ENCODE measurements at regions not wholly inside any gene's neighbourhood (a gene's known extent, or its start where the extent isn't known, plus 50 kb on each side); places are given as distances from the start of the nearest gene placed in this dataset.

DNA sequence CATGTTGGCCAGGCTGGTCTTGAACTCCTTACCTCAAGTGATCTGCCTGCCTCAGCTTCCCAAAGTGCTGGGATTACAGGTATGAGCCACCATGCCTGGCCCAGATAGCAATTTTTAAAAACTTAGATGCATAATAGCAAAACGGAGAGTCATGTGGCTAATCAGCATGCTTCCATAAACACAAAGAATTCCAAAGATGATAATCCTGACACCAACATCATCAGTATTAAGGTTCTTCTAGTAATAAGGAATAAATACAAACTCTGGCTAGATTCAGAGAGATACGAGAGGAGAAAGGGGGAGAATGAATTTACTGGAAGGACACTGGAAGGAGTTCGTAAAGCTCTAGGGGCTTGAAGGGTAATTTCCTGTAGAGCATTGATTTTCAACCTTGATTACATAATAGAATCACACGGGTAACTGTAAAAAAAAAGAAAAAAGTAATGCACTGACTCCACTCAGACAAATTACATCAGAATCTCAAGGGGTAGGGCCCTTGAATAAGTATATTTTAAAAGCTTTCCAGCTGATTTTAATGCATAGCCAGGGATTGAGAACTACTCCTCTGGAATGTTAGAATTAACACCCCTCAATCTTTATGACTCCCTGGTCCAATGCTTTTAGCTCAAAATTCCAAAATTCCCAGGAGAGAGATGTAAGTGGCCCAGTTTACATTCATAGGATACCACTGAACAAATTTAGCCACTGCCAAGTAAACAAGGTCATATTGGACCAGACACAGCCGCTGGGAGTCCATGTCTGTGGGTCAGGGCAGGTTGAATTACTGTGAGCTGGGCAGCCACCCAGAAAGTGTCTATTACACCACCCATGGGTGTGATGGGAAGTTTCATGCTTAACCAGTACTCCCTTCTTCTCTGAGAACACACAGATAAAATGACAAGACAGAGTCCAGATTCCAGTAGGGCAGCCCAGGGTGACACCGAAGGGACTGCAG is 243.9 kb downstream of the TBL1XR1 start:
- DNase-seq: peak; percentile 58 to 82
- Histone ChIP-seq H3K4me1 (peaks cover 0 to 40% (median 20%) of the 10 kb centered on the region in 9 donors), H3K36me3 (no peaks in the 10 kb centered on the region), H3K27ac (peak overlapping the region in 7 of 10 donors; percentile 9 to 71 (median 55)), H3K9me3 (no peaks in the 10 kb centered on the region), H3K4me3 (no peak overlapping the region), H3K27me3 (no peaks in the 10 kb centered on the region)
- intact Hi-C loops (cut with DNase I): loop anchor here in 1 of 10 donors (10.0 kb wide), 1 partner anchor 241 kb away; the partner anchor contains the start of gene TBL1XR1
- ATAC-seq: peak; percentile 91 to 96 (median 93)
- TF ChIP-seq, protein P1, sequence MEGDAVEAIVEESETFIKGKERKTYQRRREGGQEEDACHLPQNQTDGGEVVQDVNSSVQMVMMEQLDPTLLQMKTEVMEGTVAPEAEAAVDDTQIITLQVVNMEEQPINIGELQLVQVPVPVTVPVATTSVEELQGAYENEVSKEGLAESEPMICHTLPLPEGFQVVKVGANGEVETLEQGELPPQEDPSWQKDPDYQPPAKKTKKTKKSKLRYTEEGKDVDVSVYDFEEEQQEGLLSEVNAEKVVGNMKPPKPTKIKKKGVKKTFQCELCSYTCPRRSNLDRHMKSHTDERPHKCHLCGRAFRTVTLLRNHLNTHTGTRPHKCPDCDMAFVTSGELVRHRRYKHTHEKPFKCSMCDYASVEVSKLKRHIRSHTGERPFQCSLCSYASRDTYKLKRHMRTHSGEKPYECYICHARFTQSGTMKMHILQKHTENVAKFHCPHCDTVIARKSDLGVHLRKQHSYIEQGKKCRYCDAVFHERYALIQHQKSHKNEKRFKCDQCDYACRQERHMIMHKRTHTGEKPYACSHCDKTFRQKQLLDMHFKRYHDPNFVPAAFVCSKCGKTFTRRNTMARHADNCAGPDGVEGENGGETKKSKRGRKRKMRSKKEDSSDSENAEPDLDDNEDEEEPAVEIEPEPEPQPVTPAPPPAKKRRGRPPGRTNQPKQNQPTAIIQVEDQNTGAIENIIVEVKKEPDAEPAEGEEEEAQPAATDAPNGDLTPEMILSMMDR (IDR thresholded peaks at IDR 0.05): no peak
- WGBS, 2 donors: 40 to 41% methylated on average over 6 of the region's 6 CpGs

DNA sequence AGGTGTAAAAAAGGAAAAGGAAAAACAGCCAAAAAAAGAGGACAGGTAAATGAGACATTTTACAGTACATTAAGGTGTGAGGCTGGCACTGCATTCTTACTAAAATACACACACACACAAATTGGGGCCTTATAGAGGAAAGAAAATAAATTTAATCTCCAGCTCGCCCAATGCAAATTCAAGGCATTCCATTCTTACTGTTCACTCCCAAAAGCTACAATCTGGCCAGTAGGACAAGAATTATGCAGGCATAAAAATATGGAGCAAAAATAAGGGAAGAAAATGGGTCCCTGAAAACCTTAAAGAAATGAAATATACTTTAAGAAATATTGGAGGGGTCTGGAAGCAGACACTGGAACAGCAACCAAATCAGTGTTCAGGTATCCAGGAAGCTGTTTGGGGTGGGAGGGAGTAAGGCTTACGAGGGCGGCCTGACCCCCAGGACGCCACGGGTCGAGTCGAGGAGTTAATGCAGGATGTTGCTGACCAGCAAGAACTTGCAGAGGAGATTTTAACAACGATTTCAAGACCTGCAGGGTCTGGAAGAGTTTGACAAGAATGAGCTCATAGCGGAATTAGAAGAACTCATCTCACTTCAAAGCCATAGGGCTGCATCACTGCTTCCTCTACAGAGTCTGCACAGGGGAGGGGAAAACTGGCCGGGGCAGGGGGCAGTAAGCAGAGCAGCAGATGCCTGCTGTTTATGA is 245.5 kb downstream of the TBL1XR1 start:
- no peaks in the 10 kb centered on the region for H3K9me3 ChIP-seq
- H3K4me1 ChIP-seq: peaks cover 0 to 40% (median 20%) of the 10 kb centered on the region in 9 donors
- ATAC-seq: no peak
- no peaks in the 10 kb centered on the region for H3K27me3 ChIP-seq
- H3K27ac ChIP-seq: peak overlapping the region in 8 of 10 donors; percentile 27 to 76 (median 63)
- H3K4me3 ChIP-seq: no peak overlapping the region
- 72 to 73% methylated on average over 10 of the region's 10 CpGs for WGBS, 2 donors
- intact Hi-C loops (cut with DNase I): loop anchor here in 1 of 10 donors (10.0 kb wide), 1 partner anchor 243 kb away; the partner anchor contains the start of gene TBL1XR1
- TF ChIP-seq, protein P1 (IDR thresholded peaks at IDR 0.05): no peak
- no peak for DNase-seq
- H3K36me3 ChIP-seq: no peaks in the 10 kb centered on the region

DNA sequence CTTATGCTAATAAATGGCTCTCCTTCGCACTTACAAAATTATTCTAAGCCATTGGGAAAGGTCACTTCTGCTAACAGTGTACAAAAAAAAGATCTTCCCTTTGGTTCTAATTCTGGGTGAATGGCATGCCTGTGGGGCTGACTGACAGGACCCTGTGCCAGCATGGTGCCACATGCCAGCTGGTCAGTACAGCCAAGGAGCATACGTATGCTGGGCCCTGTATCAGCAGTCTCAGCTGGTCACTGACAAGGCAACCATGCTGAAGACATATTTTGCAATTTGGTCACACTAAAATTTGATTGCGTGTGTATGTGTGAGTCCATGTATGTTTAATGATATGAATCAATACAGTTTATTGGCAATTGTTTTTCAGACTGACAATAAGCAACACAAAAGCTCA is 246.1 kb downstream of the TBL1XR1 start:
- TF ChIP-seq, protein P1 (IDR thresholded peaks at IDR 0.05): no peak
- peak; percentile 64 to 65 for DNase-seq
- Histone ChIP-seq H3K4me3 (no peak overlapping the region), H3K27me3 (no peaks in the 10 kb centered on the region), H3K36me3 (no peaks in the 10 kb centered on the region), H3K27ac (peak overlapping the region; percentile 27 to 76 (median 56)), H3K9me3 (no peaks in the 10 kb centered on the region), H3K4me1 (peaks cover 0 to 40% (median 20%) of the 10 kb centered on the region in 9 donors)
- WGBS, 2 donors: 50 to 71% methylated on average over 3 of the region's 3 CpGs
- intact Hi-C loops (cut with DNase I): loop anchor here in 1 of 10 donors (10.0 kb wide), 1 partner anchor 244 kb away; the partner anchor contains the start of gene TBL1XR1
- ATAC-seq: peak; percentile 69 to 93 (median 88)

DNA sequence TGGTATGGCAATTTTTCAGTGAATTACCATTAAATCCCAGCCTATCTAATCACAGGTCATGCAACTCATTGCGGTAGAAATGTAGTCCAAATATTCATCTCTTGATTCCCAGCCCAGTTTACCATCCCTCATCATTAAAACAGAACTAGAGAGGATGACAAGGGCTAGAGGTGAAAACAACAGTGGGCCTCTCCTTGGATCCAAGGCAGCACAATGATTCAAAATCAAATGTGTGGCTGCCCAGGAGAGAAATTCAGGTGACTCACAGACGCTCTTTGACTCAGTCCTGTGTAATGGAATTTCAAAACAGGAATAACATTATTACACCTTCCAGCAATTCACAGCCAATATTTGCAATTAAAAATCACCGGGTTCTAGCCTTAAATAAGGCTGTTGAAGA is 246.5 kb downstream of the TBL1XR1 start:
- TF ChIP-seq, protein P1 (IDR thresholded peaks at IDR 0.05): no peak
- ATAC-seq (peak in 5 of 8 donors; percentile 18 to 60 (median 51)), DNase-seq (no peak)
- Histone ChIP-seq H3K4me3 (no peak overlapping the region), H3K27me3 (no peaks in the 10 kb centered on the region), H3K9me3 (no peaks in the 10 kb centered on the region), H3K4me1 (peaks cover 0 to 40% (median 20%) of the 10 kb centered on the region in 9 donors), H3K36me3 (no peaks in the 10 kb centered on the region), H3K27ac (peak overlapping the region; percentile 27 to 76 (median 56))
- 62 to 72% methylated on average over 3 of the region's 3 CpGs for WGBS, 2 donors
- intact Hi-C loops (cut with DNase I): loop anchor here in 1 of 10 donors (10.0 kb wide), 1 partner anchor 244 kb away; the partner anchor contains the start of gene TBL1XR1

All from heart right ventricle (tissue), 16 donors.